Mesothelial cell of epicardium (in vitro differentiated cells): ENCODE measurements at regions not wholly inside any gene's neighbourhood (a gene's known extent, or its start where the extent isn't known, plus 50 kb on each side); places are given as distances from the start of the nearest gene placed in this dataset.

Experiments
- DNase-seq, 2 experiments: peaks; one replicate each; pipeline ENCODE4 v3.0.0; 2021; ENCODE audit warnings: low spot score in 2 of 2; ENCODE audit not compliant: unreplicated experiment in 2 of 2
- H3K27ac Mint-ChIP-seq: 2 replicates; pipeline ENCODE4 v1.8.0; 2021; ENCODE audit warnings: mixed read lengths
- H3K27me3 Mint-ChIP-seq: 2 replicates; pipeline ENCODE4 v1.8.0; 2021; ENCODE audit warnings: low read depth, mixed read lengths
- H3K36me3 Mint-ChIP-seq: 2 replicates; pipeline ENCODE4 v1.8.0; 2021; ENCODE audit warnings: mixed read lengths
- H3K4me1 Mint-ChIP-seq: 2 replicates; pipeline ENCODE4 v1.8.0; 2021; ENCODE audit warnings: mixed read lengths
- H3K4me3 Mint-ChIP-seq: 2 replicates; pipeline ENCODE4 v1.8.0; 2021; ENCODE audit warnings: mild to moderate bottlenecking, moderate library complexity, mixed read lengths
- H3K9me3 Mint-ChIP-seq: 2 replicates; pipeline ENCODE4 v1.8.0; 2021; ENCODE audit warnings: mixed read lengths
- TF ChIP-seq, protein P1 (sequence below): fragments of 200-600 bp; sonication (generic); IDR thresholded peaks from one replicate; pipeline ENCODE4 v1.5.0; 2021; ENCODE audit warnings: antibody characterized with exemption; ENCODE audit not compliant: unreplicated experiment

DNA sequence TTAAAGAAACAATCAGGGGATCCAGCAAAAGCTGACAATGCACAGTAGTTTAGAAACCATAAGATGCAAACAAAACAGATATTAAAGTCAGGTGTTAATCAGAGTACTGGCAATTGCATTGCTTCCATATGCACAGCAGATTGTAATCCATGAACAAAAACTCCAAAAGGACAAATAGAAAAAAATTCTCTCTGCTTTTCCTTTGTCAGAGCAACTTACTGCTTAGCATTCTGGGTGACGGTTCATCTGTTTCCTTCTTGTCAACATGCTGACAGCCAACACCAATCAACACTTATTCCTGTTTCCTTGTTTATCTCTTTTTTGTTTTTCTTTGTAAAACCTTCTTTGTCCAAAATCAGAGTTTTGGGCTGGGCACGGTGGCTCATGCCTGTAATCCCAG lies 473.1 kb downstream of the XIRP2 start:
- Mint-ChIP-seq H3K27me3 (no peaks in the 10 kb centered on the region), H3K9me3 (peaks cover 5% of the 10 kb centered on the region), H3K4me3 (no peak overlapping the region), H3K4me1 (no peaks in the 10 kb centered on the region), H3K27ac (no peak overlapping the region), H3K36me3 (no peaks in the 10 kb centered on the region)
- no peak for DNase-seq
- TF ChIP-seq, protein P1, sequence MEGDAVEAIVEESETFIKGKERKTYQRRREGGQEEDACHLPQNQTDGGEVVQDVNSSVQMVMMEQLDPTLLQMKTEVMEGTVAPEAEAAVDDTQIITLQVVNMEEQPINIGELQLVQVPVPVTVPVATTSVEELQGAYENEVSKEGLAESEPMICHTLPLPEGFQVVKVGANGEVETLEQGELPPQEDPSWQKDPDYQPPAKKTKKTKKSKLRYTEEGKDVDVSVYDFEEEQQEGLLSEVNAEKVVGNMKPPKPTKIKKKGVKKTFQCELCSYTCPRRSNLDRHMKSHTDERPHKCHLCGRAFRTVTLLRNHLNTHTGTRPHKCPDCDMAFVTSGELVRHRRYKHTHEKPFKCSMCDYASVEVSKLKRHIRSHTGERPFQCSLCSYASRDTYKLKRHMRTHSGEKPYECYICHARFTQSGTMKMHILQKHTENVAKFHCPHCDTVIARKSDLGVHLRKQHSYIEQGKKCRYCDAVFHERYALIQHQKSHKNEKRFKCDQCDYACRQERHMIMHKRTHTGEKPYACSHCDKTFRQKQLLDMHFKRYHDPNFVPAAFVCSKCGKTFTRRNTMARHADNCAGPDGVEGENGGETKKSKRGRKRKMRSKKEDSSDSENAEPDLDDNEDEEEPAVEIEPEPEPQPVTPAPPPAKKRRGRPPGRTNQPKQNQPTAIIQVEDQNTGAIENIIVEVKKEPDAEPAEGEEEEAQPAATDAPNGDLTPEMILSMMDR, result no peak

DNA sequence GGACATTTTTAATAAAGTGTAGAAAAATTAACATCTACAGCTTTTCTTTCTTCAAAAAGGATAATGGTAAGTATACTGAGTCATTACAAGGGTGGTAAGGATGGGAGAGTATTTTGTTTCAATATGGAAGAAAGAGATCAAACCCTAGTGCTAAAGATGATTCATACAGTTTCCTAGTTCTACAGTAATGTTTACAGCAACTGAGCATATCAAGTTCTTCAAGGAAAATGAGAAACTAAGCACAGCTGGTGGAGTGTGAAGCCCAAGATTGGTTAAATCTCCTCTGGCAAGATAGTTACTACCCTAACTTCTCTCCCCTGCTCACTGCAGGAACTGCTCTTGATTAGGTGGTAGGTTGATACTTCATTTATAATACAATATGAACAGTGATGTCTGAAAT lies 467.5 kb downstream of the XIRP2 start:
- Mint-ChIP-seq H3K36me3 (no peaks in the 10 kb centered on the region), H3K27me3 (no peaks in the 10 kb centered on the region), H3K27ac (no peak overlapping the region), H3K9me3 (peaks cover 5% of the 10 kb centered on the region), H3K4me1 (no peaks in the 10 kb centered on the region), H3K4me3 (no peak overlapping the region)
- TF ChIP-seq, protein P1, result no peak
- no peak for DNase-seq

DNA sequence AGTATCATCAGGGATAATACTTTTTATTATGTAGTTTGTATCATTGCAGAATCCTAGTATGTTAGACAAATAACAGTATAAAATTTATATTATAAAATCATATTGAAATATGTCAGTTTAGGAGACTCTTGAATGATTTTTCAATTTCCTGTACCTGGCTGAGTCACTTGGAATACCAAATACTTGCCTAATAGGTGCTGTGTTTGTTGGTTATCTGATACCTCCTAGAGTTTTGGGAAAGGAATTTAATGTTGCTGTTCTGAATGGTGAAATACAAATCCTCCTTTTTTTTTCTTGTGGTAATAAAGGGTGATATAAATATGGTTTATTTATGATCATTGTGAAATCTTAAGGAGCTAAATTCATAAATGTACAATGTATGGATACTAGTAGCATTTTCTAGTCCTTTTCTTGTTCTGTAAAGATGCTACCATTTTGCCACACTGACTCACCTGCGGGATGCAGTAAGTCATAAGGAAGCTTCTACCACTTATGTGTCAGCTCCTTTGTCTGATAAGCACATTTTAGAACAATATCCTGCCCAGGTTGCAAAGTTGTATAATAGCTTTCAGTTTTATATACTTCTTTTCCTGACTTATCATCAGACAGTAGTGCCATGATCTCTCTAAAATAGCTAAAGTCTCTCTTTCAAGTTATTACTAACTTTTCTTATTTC lies 465.5 kb downstream of the XIRP2 start:
- DNase-seq, result no peak
- no peaks in the 10 kb centered on the region for H3K4me1 Mint-ChIP-seq
- H3K36me3 Mint-ChIP-seq, result no peaks in the 10 kb centered on the region
- TF ChIP-seq, protein P1, result no peak
- no peak overlapping the region for H3K4me3 Mint-ChIP-seq
- no peaks in the 10 kb centered on the region for H3K27me3 Mint-ChIP-seq
- H3K27ac Mint-ChIP-seq, result no peak overlapping the region
- no peaks in the 10 kb centered on the region for H3K9me3 Mint-ChIP-seq

DNA sequence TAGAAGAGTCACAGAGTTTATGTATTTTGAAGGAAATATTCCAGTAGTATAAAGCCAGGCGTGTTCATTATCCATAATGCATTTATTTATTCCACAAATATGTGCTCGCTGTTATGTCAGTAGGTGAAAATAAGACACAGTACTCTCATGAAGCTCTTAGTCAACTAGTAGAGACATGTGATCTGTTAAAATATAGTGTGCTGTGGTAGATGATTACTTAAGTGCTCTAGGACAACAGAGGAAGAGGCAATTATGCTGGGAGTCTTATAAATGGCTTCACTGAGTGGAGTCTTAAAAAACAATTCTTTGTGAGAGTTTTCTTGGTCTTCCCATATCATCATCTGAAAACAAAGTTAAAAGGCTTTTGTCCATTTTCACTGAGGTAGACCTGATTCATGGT lies 457.3 kb downstream of the XIRP2 start:
- TF ChIP-seq, protein P1, result no peak

DNA sequence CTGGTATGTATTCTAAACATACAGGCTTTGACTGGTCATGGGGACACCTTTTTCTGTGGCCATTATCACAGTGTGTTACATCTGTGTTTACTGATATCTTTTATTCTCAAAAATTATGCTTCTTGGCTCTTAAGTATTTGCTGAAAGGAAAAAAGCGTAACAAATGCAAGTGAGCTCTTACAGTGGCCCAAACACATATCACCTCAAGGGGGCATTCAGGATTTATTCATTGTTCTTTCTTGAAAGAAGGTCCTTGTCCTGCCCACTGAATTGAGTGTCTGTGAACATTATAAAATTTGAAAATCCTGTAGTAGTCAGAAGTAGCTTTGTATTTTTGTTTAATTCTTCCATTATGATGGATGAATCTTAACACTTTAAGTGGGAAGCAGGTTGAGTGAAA lies 454.5 kb downstream of the XIRP2 start:
- Mint-ChIP-seq H3K4me1 (peaks cover 4% of the 10 kb centered on the region), H3K9me3 (no peaks in the 10 kb centered on the region), H3K36me3 (no peaks in the 10 kb centered on the region), H3K4me3 (no peak overlapping the region), H3K27me3 (no peaks in the 10 kb centered on the region), H3K27ac (no peak overlapping the region)
- TF ChIP-seq, protein P1, result no peak
- no peak for DNase-seq

More for the DNA sequence above, 457.3 kb downstream of the XIRP2 start:
- H3K4me1 Mint-ChIP-seq, result peaks cover 4% of the 10 kb centered on the region
- no peaks in the 10 kb centered on the region for H3K36me3 Mint-ChIP-seq
- no peaks in the 10 kb centered on the region for H3K27me3 Mint-ChIP-seq
- H3K9me3 Mint-ChIP-seq, result no peaks in the 10 kb centered on the region
- DNase-seq, result no peak
- H3K27ac Mint-ChIP-seq, result no peak overlapping the region
- no peak overlapping the region for H3K4me3 Mint-ChIP-seq

DNA sequence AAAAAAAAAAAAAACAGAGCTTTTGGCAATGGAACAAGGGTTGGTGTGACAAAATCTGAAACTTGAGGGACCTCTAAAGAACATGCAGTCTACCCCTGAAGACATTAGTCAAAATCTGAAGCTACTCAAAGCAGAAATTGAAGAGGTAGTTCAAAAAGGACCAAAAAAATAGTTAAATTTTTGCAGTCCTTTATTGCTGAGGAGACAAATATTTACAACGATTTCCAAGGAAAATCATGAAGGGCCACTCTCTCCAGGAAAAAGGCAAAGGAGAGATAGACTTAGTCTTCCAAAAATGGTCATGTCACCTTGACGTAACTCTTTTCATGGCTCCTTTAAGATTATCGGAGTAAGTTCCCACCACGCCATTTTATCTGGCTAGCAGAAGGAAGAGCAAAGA lies 452.0 kb downstream of the XIRP2 start:
- Mint-ChIP-seq H3K36me3 (no peaks in the 10 kb centered on the region), H3K4me1 (peaks cover 4% of the 10 kb centered on the region), H3K27me3 (no peaks in the 10 kb centered on the region), H3K9me3 (no peaks in the 10 kb centered on the region), H3K4me3 (no peak overlapping the region), H3K27ac (no peak overlapping the region)
- TF ChIP-seq, protein P1, result no peak
- DNase-seq, result no peak
